ENCODE measurements at regions not wholly inside any gene's neighbourhood (a gene's known extent, or its start where the extent isn't known, plus 50 kb on each side); places are given as distances from the start of the nearest gene placed in this dataset.

- TF ChIP-seq, protein P1, sequence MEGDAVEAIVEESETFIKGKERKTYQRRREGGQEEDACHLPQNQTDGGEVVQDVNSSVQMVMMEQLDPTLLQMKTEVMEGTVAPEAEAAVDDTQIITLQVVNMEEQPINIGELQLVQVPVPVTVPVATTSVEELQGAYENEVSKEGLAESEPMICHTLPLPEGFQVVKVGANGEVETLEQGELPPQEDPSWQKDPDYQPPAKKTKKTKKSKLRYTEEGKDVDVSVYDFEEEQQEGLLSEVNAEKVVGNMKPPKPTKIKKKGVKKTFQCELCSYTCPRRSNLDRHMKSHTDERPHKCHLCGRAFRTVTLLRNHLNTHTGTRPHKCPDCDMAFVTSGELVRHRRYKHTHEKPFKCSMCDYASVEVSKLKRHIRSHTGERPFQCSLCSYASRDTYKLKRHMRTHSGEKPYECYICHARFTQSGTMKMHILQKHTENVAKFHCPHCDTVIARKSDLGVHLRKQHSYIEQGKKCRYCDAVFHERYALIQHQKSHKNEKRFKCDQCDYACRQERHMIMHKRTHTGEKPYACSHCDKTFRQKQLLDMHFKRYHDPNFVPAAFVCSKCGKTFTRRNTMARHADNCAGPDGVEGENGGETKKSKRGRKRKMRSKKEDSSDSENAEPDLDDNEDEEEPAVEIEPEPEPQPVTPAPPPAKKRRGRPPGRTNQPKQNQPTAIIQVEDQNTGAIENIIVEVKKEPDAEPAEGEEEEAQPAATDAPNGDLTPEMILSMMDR (conservative IDR thresholded peaks at IDR 0.05; ENCODE audit: low read length), result no peak
- no peak for TF ChIP-seq EZH2phosphoT487 (IDR thresholded peaks at IDR 0.05; ENCODE audit: borderline replicate concordance, low read depth, low read length)
Measured at GRCh38 chr1:235918465-235918864, 51.8 kb upstream of the LYST start.

Data from OCI-LY7 (cell line).